NB4 (cell line): ENCODE measurements at regions not wholly inside any gene's neighbourhood (a gene's known extent, or its start where the extent isn't known, plus 50 kb on each side); places are given as distances from the start of the nearest gene placed in this dataset.
"Not testable (repeated sequence)": the region's sequence is repeated elsewhere in the genome, so short reads cannot be mapped to it uniquely, and the experiment has no call there.

Experiments
- DNase-seq: peaks from one replicate; pipeline ENCODE4 v3.0.0; 2010; ENCODE audit warnings: low read depth
- H3K4me3 ChIP-seq: one replicate; pipeline ENCODE4 v1.5.1; 2011; ENCODE audit warnings: mild to moderate bottlenecking, low read depth, low read length, moderate library complexity
- CTCF ChIP-seq: IDR thresholded peaks from one replicate; pipeline ENCODE4 v1.5.1; 2012; ENCODE audit warnings: low read depth, low read length
- MAX ChIP-seq: IDR thresholded peaks from 2 replicates; pipeline ENCODE4 v1.6.1; 2011; ENCODE audit warnings: low read depth, low read length
- MYC ChIP-seq: IDR thresholded peaks from 2 replicates; pipeline ENCODE4 v1.6.1; 2011; ENCODE audit warnings: low read depth, low read length
- POLR2A ChIP-seq: IDR thresholded peaks from 2 replicates; pipeline ENCODE4 v1.6.1; 2011; ENCODE audit warnings: mild to moderate bottlenecking; ENCODE audit not compliant: insufficient read length; ENCODE audit errors: extremely low read depth

- no peak overlapping the region for H3K4me3 ChIP-seq
- TF ChIP-seq CTCF (no peak), MYC (no peak), POLR2A (no peak), MAX (no peak)
- no peak for DNase-seq
Observed at GRCh38 chr1:117760485-117760884, 154.6 kb downstream of the TENT5C start.

GRCh38 chr1:117767756-117768155 lies 161.7 kb downstream of the GDAP2 start:
- not testable (repeated sequence) for H3K4me3 ChIP-seq, DNase-seq

GRCh38 chr1:117770981-117771531 lies 158.4 kb downstream of the GDAP2 start:
- no peak overlapping the region for H3K4me3 ChIP-seq
- no peak for TF ChIP-seq POLR2A
- TF ChIP-seq MAX = no peak
- no peak for TF ChIP-seq CTCF
- TF ChIP-seq MYC = no peak
- DNase-seq = no peak

GRCh38 chr1:117779364-117779763 lies 150.1 kb downstream of the GDAP2 start:
- no peak overlapping the region for H3K4me3 ChIP-seq
- TF ChIP-seq MYC (no peak), POLR2A (no peak), MAX (no peak), CTCF (no peak)
- DNase-seq = no peak

- no peak overlapping the region for H3K4me3 ChIP-seq
- DNase-seq = no peak
- TF ChIP-seq CTCF = no peak
- no peak for TF ChIP-seq POLR2A
- no peak for TF ChIP-seq MAX
- no peak for TF ChIP-seq MYC
Observed at GRCh38 chr1:117780687-117781475, 148.5 kb downstream of the GDAP2 start.

GRCh38 chr1:117782056-117782455 lies 147.4 kb downstream of the GDAP2 start:
- TF ChIP-seq POLR2A (no peak), MYC (no peak), MAX (no peak), CTCF (no peak)
- DNase-seq = no peak
- no peak overlapping the region for H3K4me3 ChIP-seq
